ENCODE measurements at regions not wholly inside any gene's neighbourhood (a gene's known extent, or its start where the extent isn't known, plus 50 kb on each side); places are given as distances from the start of the nearest gene placed in this dataset.
A peak's percentile ranks its signal among the peaks of the same experiment; 100 is the strongest.

- H3K27ac ChIP-seq: peak overlapping the region in 1 of 10 donors; percentile 6
- no peaks in the 10 kb centered on the region for H3K27me3 ChIP-seq
- H3K9me3 ChIP-seq: no peaks in the 10 kb centered on the region
- WGBS, 2 donors: 86 to 93% methylated on average over 2 of the region's 2 CpGs
- intact Hi-C loops (cut with DNase I): no loop called here
- no peaks in the 10 kb centered on the region for H3K36me3 ChIP-seq
- H3K4me3 ChIP-seq: no peak overlapping the region
- H3K4me1 ChIP-seq: peaks cover 0 to 3% (median 0%) of the 10 kb centered on the region in 9 donors
- no peak for TF ChIP-seq CTCF (IDR thresholded peaks at IDR 0.05)
- ATAC-seq (no peak), DNase-seq (no peak)
These were observed 290.2 kb downstream of the OSR1 start for GRCh38 chr2:19068206-19068605.

GRCh38 chr2:19062370-19062769 is 296.1 kb downstream of the OSR1 start:
- TF ChIP-seq CTCF (IDR thresholded peaks at IDR 0.05): no peak
- Histone ChIP-seq H3K4me1 (no peaks in the 10 kb centered on the region), H3K9me3 (no peaks in the 10 kb centered on the region), H3K36me3 (no peaks in the 10 kb centered on the region), H3K27ac (no peak overlapping the region), H3K27me3 (no peaks in the 10 kb centered on the region), H3K4me3 (no peak overlapping the region)
- 74 to 90% methylated on average over 1 of the region's 1 CpG for WGBS, 2 donors
- DNase-seq (no peak), ATAC-seq (no peak)
- intact Hi-C loops (cut with DNase I): no loop called here

GRCh38 chr2:19059076-19059475 is 299.3 kb downstream of the OSR1 start:
- H3K4me3 ChIP-seq: no peak overlapping the region
- no peaks in the 10 kb centered on the region for H3K27me3 ChIP-seq
- WGBS, 2 donors: 41 to 63% methylated on average over 1 of the region's 1 CpG
- peaks cover 0 to 2% (median 0%) of the 10 kb centered on the region in 11 donors for H3K9me3 ChIP-seq
- H3K4me1 ChIP-seq: no peaks in the 10 kb centered on the region
- no peak overlapping the region for H3K27ac ChIP-seq
- DNase-seq (no peak), ATAC-seq (no peak)
- intact Hi-C loops (cut with DNase I): no loop called here
- no peaks in the 10 kb centered on the region for H3K36me3 ChIP-seq
- no peak for TF ChIP-seq CTCF (IDR thresholded peaks at IDR 0.05)

GRCh38 chr2:19051203-19051831 is 307.1 kb downstream of the OSR1 start:
- no peak overlapping the region for H3K4me3 ChIP-seq
- ATAC-seq: no peak
- DNase-seq: no peak
- H3K9me3 ChIP-seq: peaks cover 0 to 3% (median 0%) of the 10 kb centered on the region in 11 donors
- no peaks in the 10 kb centered on the region for H3K36me3 ChIP-seq
- intact Hi-C loops (cut with DNase I): no loop called here
- H3K27ac ChIP-seq: no peak overlapping the region
- 76 to 78% methylated on average over 5 of the region's 5 CpGs for WGBS, 2 donors
- TF ChIP-seq CTCF (IDR thresholded peaks at IDR 0.05): no peak
- H3K27me3 ChIP-seq: no peaks in the 10 kb centered on the region
- peaks cover 0 to 32% (median 8%) of the 10 kb centered on the region in 9 donors for H3K4me1 ChIP-seq

All from heart right ventricle (tissue), 16 donors.